Neural cell (in vitro differentiated cells): ENCODE measurements at regions not wholly inside any gene's neighbourhood (a gene's known extent, or its start where the extent isn't known, plus 50 kb on each side); places are given as distances from the start of the nearest gene placed in this dataset.

Source experiments
- H2AFZ ChIP-seq: fragments of 200-600, 300-800 bp; sonication (generic), shearing (Covaris generic); 2 replicates; pipeline ENCODE4 v1.6.0; 2014; ENCODE audit warnings: low read depth, mild to moderate bottlenecking, antibody characterized with exemption, low read length, moderate library complexity
- H3F3A ChIP-seq: fragments of 200-600 bp; shearing (Covaris generic); 2 replicates; pipeline ENCODE4 v1.6.1; 2016; ENCODE audit warnings: mild to moderate bottlenecking, moderate library complexity, mixed read lengths, antibody characterized with exemption, low read length; ENCODE audit not compliant: insufficient read depth, poor library complexity, severe bottlenecking
- H3K27ac ChIP-seq: fragments of 200-600, 300-800 bp; sonication (generic), shearing (Covaris generic); 2 replicates; pipeline ENCODE4 v1.5.1; 2014; ENCODE audit warnings: mild to moderate bottlenecking, low read length, moderate library complexity
- H3K27me3 ChIP-seq: fragments of 300-800, 200-600 bp; sonication (generic), shearing (Covaris generic); 2 replicates; pipeline ENCODE4 v1.6.0; 2014; ENCODE audit warnings: mild to moderate bottlenecking, low read depth, low read length, moderate library complexity; ENCODE audit not compliant: insufficient read depth
- H3K36me3 ChIP-seq: fragments of 300-800, 200-600 bp; sonication (generic), shearing (Covaris generic); 2 replicates; pipeline ENCODE4 v1.5.1; 2014; ENCODE audit warnings: mild to moderate bottlenecking, antibody characterized with exemption, low read length, moderate library complexity; ENCODE audit not compliant: insufficient read depth
- H3K4me2 ChIP-seq: fragments of 300-800, 200-600 bp; sonication (generic), shearing (Covaris generic); 2 replicates; pipeline ENCODE4 v1.6.0; 2014; ENCODE audit warnings: mild to moderate bottlenecking, low read length
- H3K4me3 ChIP-seq: fragments of 300-800, 200-600 bp; sonication (generic), shearing (Covaris generic); 2 replicates; pipeline ENCODE4 v1.5.1; 2014; ENCODE audit warnings: mild to moderate bottlenecking, low read length, moderate library complexity
- H3K79me2 ChIP-seq: fragments of 200-600 bp; shearing (Covaris generic); replicated peaks from 2 replicates; pipeline ENCODE4 v1.6.0; 2014; ENCODE audit warnings: mild to moderate bottlenecking, low read length, moderate library complexity; ENCODE audit not compliant: insufficient read depth
- H3K9ac ChIP-seq: fragments of 300-800, 200-600 bp; sonication (generic), shearing (Covaris generic); 2 replicates; pipeline ENCODE4 v1.6.1; 2016; ENCODE audit warnings: mild to moderate bottlenecking, low read length, mixed read lengths
- H3K9me2 ChIP-seq: fragments of 200-600 bp; shearing (Covaris generic); 2 replicates; pipeline ENCODE4 v1.6.1; 2016; ENCODE audit warnings: mild to moderate bottlenecking, low read length, mixed read lengths; ENCODE audit not compliant: insufficient read depth
- H3K9me3 ChIP-seq: fragments of 200-600, 300-800 bp; sonication (generic), shearing (Covaris generic); 2 replicates; pipeline ENCODE4 v1.6.1; 2016; ENCODE audit warnings: mild to moderate bottlenecking, mixed run types, low read length, moderate library complexity, mixed read lengths
- H4K20me1 ChIP-seq: fragments of 200-600 bp; shearing (Covaris generic); 2 replicates; pipeline ENCODE4 v1.6.1; 2016; ENCODE audit warnings: mild to moderate bottlenecking, mixed run types; ENCODE audit not compliant: insufficient read depth
- EP300 ChIP-seq: fragments of 450-650 bp; conservative IDR thresholded peaks from 2 replicates; pipeline ENCODE4 v1.6.1; 2014; ENCODE audit warnings: antibody characterized with exemption, mild to moderate bottlenecking, moderate library complexity; ENCODE audit not compliant: poor library complexity, severe bottlenecking
- EZH2 ChIP-seq: fragments of 200-600, 300-800 bp; shearing (Covaris generic), sonication (generic); IDR thresholded peaks from 2 replicates; pipeline ENCODE4 v1.6.1; 2014; ENCODE audit warnings: antibody characterized with exemption, low read length, borderline replicate concordance, mild to moderate bottlenecking; ENCODE audit not compliant: insufficient read depth, poor library complexity, severe bottlenecking
- MXI1 ChIP-seq: fragments of 450-650 bp; conservative IDR thresholded peaks from 2 replicates; pipeline ENCODE4 v1.6.1; 2014; ENCODE audit warnings: antibody characterized with exemption, mild to moderate bottlenecking; ENCODE audit not compliant: poor library complexity, severe bottlenecking
- POLR2AphosphoS5 ChIP-seq: IDR thresholded peaks from 2 replicates; pipeline ENCODE4 v1.6.1; 2012
- RAD21 ChIP-seq: fragments of 450-650 bp; conservative IDR thresholded peaks from 2 replicates; pipeline ENCODE4 v1.6.1; 2014; ENCODE audit warnings: antibody characterized with exemption, mild to moderate bottlenecking, moderate library complexity
- SMC3 ChIP-seq: fragments of 450-650 bp; conservative IDR thresholded peaks from 2 replicates; pipeline ENCODE4 v1.6.1; 2014; ENCODE audit warnings: antibody characterized with exemption, mild to moderate bottlenecking, moderate library complexity; ENCODE audit not compliant: poor library complexity
- TAF1 ChIP-seq: IDR thresholded peaks from 2 replicates; pipeline ENCODE4 v1.6.1; 2012; ENCODE audit warnings: low read depth
- TF ChIP-seq, protein P1 (sequence below): IDR thresholded peaks from 2 replicates; pipeline ENCODE4 v1.6.1; 2012; ENCODE audit warnings: borderline replicate concordance
- TF ChIP-seq, protein P2 (sequence below): fragments of 450-650 bp; IDR thresholded peaks from 2 replicates; pipeline ENCODE4 v1.5.1; 2014; ENCODE audit warnings: antibody characterized with exemption, mild to moderate bottlenecking, moderate library complexity; ENCODE audit not compliant: poor library complexity, severe bottlenecking

- Histone ChIP-seq H3K9me3 (no peaks in the 10 kb centered on the region), H3K27me3 (no peaks in the 10 kb centered on the region), H3K27ac (no peak overlapping the region), H3K4me2 (no peak overlapping the region), H3K9me2 (no peaks in the 10 kb centered on the region), H3K4me3 (no peak overlapping the region), H4K20me1 (no peaks in the 10 kb centered on the region), H3K9ac (no peak overlapping the region), H3K79me2 (no peaks in the 10 kb centered on the region), H3F3A (no peaks in the 10 kb centered on the region), H3K36me3 (no peaks in the 10 kb centered on the region), H2AFZ (no peak overlapping the region)
- TF ChIP-seq SMC3: no peak
- TF ChIP-seq EZH2: no peak
- TF ChIP-seq EP300: no peak
- TF ChIP-seq TAF1: no peak
- no peak for TF ChIP-seq POLR2AphosphoS5
- no peak for TF ChIP-seq RAD21
- TF ChIP-seq, protein P1, sequence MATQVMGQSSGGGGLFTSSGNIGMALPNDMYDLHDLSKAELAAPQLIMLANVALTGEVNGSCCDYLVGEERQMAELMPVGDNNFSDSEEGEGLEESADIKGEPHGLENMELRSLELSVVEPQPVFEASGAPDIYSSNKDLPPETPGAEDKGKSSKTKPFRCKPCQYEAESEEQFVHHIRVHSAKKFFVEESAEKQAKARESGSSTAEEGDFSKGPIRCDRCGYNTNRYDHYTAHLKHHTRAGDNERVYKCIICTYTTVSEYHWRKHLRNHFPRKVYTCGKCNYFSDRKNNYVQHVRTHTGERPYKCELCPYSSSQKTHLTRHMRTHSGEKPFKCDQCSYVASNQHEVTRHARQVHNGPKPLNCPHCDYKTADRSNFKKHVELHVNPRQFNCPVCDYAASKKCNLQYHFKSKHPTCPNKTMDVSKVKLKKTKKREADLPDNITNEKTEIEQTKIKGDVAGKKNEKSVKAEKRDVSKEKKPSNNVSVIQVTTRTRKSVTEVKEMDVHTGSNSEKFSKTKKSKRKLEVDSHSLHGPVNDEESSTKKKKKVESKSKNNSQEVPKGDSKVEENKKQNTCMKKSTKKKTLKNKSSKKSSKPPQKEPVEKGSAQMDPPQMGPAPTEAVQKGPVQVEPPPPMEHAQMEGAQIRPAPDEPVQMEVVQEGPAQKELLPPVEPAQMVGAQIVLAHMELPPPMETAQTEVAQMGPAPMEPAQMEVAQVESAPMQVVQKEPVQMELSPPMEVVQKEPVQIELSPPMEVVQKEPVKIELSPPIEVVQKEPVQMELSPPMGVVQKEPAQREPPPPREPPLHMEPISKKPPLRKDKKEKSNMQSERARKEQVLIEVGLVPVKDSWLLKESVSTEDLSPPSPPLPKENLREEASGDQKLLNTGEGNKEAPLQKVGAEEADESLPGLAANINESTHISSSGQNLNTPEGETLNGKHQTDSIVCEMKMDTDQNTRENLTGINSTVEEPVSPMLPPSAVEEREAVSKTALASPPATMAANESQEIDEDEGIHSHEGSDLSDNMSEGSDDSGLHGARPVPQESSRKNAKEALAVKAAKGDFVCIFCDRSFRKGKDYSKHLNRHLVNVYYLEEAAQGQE: no peak
- TF ChIP-seq MXI1: no peak
- TF ChIP-seq, protein P2, sequence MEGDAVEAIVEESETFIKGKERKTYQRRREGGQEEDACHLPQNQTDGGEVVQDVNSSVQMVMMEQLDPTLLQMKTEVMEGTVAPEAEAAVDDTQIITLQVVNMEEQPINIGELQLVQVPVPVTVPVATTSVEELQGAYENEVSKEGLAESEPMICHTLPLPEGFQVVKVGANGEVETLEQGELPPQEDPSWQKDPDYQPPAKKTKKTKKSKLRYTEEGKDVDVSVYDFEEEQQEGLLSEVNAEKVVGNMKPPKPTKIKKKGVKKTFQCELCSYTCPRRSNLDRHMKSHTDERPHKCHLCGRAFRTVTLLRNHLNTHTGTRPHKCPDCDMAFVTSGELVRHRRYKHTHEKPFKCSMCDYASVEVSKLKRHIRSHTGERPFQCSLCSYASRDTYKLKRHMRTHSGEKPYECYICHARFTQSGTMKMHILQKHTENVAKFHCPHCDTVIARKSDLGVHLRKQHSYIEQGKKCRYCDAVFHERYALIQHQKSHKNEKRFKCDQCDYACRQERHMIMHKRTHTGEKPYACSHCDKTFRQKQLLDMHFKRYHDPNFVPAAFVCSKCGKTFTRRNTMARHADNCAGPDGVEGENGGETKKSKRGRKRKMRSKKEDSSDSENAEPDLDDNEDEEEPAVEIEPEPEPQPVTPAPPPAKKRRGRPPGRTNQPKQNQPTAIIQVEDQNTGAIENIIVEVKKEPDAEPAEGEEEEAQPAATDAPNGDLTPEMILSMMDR: no peak
Observed at GRCh38 chr1:55387145-55387544, 172.0 kb upstream of the USP24 start.

GRCh38 chr1:55386456-55386855, 171.3 kb upstream of the USP24 start:
- Histone ChIP-seq H3K4me2 (no peak overlapping the region), H3K79me2 (no peaks in the 10 kb centered on the region), H3K36me3 (no peaks in the 10 kb centered on the region), H3K9me2 (no peaks in the 10 kb centered on the region), H3K9ac (no peak overlapping the region), H3K27me3 (no peaks in the 10 kb centered on the region), H3K9me3 (no peaks in the 10 kb centered on the region), H3F3A (no peaks in the 10 kb centered on the region), H3K4me3 (no peak overlapping the region), H2AFZ (no peak overlapping the region), H3K27ac (no peak overlapping the region), H4K20me1 (no peaks in the 10 kb centered on the region)
- TF ChIP-seq, protein P1: no peak
- TF ChIP-seq EZH2 (no peak), SMC3 (no peak), RAD21 (no peak), POLR2AphosphoS5 (no peak), MXI1 (no peak), TAF1 (no peak), EP300 (no peak)
- TF ChIP-seq, protein P2: no peak
